Stimulated activated CD8-positive, alpha-beta memory T cell treated with anti-CD3 and anti-CD28 coated beads, Interleukin-7, amount 100 ng/mL, for 48 hours (primary cell): ENCODE measurements at regions not wholly inside any gene's neighbourhood (a gene's known extent, or its start where the extent isn't known, plus 50 kb on each side); places are given as distances from the start of the nearest gene placed in this dataset.

Experiments used
- DNase-seq, 2 donors: peaks; one replicate each; pipeline ENCODE4 v3.0.0-alpha.2; 2020; ENCODE audit warnings: low read depth in 1 of 2; ENCODE audit errors: extremely low read depth in 1 of 2

GRCh38 chr1:14470802-14471201 is 127.7 kb upstream of the KAZN start:
- DNase-seq, result no peak

GRCh38 chr1:14474856-14475255 is 123.6 kb upstream of the KAZN start:
- DNase-seq, result no peak

DNA sequence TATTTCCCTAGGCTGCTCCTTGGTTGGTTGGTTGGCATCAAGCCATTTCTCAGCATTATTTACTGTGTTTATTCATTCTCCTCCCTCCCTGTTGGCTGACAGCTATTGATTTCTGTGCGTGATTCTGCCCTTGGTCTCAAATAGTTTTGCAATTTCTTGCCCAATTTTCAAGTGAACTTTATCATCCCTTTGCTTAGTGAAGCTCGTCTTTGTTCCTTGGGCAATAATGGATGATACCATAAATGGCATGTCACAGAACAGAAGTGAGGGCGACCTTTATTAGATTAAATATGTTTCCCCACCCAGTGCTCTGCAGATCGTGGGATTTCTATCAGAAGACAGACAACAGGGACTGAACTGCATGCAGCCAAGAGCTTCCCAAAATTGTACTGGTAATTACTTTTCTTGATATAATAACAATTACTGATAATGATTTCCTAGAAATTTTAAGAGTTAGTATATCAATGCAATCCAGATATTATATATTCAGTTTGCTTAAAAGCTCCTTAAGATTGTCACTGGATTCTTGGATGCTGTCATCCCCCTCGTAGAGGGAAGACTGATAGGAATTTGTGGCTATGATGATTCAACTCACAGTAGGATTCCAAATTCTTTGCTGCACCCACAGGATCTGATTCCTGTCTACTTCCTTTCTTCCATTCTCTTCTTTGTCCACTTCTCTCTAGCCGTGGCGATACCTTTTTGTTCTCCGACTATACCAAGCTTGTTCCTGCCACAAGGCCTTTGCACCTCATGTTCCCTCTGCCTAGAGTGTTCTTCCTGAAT is 122.1 kb upstream of the KAZN start:
- no peak for DNase-seq

GRCh38 chr1:14478120-14478519 is 120.4 kb upstream of the KAZN start:
- DNase-seq, result no peak

- no peak for DNase-seq
Observed at GRCh38 chr1:14479865-14480264, 118.6 kb upstream of the KAZN start.

DNA sequence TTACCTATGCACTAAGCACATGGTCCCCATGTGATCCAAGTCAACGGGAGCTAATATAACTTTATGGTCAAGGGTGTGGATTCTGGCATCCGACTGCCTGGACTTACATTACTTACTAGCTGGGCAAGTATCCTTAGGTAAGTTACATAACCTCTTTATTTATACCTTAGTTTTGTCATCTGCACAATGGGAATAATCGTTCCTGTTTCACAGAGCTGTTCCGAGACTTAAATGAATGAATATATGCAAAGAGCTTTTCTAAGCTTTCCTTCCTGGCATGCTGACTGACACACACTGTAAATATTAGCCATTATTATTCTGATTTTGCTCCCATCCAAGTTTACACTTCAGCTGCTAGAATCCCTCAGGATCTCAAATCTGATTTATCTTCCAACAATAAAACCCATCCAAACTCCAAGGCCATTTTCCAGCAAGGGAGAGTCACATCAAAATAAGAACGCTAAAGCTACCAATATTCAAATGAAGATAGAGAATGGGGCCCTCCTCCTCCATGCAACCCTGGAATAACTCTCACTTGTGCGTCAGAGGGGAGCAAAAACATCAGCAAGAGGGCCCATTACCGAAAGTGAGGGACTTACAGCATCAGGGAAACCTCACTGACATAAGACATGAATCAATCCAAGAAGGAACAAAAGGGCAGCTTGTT is 115.6 kb upstream of the KAZN start:
- no peak for DNase-seq

GRCh38 chr1:14485285-14485684 is 113.2 kb upstream of the KAZN start:
- DNase-seq, result no peak

DNA sequence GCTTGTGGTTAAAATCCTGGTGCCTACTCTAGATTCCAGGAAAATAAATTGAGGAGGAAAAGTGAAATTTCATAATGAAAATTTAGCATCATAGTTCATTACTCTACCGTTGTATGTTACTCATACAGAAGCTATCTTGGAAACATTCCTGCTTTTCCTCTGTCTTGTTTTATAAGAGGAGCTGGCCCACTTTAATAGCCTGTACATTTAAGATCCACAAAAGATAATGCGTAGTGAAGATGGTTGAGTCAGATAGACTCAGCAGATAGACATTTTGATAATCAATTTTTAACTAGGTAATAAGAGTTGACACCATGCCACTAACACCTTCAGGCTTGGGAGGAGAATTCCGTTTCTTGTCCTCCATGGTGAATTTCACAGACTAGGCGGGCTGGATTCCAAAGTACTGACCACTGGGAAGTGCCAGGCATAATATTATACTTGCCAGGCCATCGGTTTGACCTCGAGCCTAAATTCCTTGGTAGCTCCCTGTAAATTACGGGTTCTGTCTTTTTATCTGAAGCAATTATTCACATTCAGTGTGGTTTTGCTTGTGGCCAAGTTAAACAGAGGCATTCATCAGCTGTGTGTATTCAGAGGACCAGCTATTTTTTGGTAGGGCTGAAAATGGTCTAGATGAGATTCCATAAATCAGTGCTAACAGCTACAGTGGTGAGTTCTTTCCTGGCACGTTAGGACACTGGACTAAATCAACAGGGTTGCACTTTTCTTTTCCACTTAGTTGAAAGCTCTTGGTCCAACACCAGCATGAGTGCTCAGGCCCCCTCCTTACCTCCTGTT is 111.9 kb upstream of the KAZN start:
- DNase-seq, result no peak

DNA sequence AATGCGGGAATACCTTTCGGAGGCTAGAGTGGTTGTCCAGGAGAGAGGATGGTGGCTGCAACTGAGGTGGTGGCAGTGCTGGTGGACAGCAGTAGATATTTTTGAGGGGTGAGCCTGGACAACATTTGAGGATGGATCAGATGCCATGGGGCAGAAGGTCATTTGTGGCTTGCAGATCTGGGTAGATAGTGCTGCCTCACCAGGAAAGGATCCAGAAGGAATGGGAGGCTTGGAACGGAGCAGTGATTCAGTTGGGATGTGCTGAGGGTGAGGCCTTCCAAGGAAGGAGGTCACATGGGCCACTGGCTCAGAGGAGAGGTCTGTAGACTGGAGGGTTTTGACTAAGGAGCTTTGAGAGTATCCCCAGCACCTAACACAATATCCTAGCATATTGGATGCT is 110.8 kb upstream of the KAZN start:
- DNase-seq, result no peak

DNA sequence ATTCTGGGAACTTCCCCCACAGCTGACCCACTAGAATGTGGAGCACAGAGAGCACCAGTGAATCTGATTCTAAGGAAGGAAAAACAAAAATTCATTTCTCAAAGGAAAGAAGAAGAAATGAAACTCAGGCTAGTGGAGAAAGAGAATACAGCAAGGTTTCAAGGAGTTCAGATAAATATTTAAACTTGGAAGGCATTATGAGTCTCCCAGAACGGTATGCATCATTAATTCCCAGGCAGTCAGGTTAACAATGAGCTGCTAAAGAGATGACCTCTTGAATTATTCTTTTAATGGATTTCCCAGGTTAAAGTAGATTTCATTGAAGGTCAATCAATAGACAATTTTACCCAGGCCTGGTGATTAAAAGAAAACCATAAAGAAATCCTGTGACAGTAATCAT is 103.6 kb upstream of the KAZN start:
- DNase-seq, result no peak

- DNase-seq, result no peak
Observed at GRCh38 chr1:14495381-14495780, 103.1 kb upstream of the KAZN start.

DNA sequence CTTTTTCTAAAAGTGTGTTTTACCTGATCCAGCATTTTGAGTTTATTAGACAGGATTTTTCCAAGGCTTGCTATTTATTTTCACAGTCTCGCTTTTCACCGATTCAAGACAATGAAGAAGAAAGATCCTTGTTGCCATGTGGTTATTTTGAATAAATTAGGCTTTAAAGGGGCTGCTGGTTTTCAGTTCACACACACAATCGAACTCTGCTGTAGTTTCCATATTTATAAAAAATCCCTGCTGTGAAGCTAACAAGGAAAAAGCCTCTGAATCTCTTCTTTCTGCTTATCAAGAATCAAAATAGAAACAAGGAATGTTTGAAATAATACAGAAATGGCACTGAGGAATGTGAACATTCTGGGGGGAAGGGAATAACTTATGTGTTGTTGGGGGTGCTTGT is 102.5 kb upstream of the KAZN start:
- no peak for DNase-seq

- DNase-seq, result no peak
Observed at GRCh38 chr1:14498839-14499238, 99.6 kb upstream of the KAZN start.

GRCh38 chr1:14499312-14500040 is 99.0 kb upstream of the KAZN start:
- DNase-seq, result no peak

DNA sequence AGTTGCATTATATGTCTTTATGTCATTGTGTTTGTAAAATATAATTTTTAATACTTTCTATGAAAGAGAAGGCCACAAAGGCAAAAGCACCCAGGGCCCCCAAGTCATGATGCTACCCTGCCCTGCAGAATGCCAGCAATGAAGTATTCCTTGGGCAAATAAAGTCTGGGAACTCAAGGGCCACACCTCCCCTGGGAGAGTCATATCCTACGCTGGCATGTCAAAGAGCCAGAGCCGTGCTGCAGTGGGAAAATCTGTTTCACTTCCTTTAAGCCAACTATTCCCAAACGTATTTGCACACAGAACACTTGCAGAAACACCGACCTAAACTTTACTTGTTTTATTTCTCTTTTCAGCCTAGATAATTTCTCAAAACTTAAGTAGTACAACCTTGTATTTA is 98.4 kb upstream of the KAZN start:
- no peak for DNase-seq

DNA sequence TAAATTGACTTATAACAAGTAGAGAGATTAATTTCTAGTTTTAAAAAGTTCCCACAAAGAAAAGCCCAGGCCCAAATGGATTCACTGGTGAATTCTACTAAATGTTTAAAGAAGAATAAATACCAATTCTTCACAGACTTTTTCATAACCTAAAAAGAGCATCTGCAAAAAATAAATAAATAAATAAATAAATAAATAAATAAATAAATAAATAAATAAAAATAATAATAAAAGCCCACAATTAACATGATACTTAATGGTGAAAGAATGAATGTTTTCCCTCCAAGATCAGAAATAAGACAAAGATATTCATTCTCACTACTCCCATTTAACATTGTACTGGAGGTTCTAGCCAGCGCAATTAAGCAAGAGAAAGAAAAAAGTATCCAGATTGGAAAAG is 97.6 kb upstream of the KAZN start:
- DNase-seq, result no peak

GRCh38 chr1:14504517-14504916 is 94.0 kb upstream of the KAZN start:
- DNase-seq, result no peak

DNA sequence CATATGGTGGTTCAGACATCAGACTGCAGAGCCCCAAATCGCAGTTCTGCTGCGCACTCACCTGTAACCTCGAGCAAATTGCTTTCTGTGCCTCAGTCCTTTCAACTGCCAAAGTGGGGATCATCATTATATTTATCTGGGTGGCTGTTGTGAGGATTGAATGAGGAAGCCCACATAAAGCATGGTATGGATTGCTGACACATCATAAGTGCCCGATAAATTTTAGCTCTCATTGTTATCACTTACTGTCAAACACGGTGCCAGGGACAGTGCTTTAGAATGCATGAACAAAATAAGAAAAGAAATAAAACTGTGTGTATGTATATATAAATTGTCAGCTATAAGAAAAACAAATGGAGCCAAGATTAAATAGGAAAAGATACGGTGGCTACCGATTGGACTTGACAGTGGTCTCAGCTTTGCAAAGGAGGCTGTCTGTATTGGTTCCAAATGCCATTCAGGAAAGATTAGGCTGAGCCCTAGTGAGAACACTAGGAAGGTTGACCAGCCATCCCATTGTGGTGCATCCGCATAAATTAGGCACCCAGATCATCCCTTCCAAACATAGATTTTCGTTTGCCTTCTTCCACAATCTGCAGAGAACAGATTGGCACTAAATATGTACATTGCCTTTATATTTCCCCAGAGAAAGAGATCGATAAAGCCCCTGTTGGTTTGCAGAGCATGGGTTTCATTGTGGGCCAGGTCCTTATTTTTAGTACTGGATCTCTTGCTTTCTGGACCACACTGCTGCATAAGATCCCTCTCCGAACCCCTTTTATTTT is 91.8 kb upstream of the KAZN start:
- no peak for DNase-seq

DNA sequence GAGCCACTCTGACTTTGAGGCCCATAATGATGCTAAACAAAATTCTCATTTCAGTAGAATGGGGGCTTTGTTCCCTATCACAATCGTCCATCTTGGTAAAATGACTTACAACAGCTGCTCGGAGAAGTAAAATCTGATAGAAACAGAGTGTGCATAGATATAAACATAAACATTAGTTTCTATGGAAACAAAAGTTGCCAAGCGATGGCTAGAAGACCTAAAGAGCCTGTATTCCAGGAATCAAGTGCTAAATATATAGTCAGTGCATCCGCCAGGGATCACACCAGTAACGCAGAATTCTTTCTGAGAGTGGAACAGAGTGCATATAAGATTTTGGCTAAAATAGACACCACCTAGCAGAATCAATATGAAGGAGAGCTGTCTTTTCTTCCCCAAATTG is 91.2 kb upstream of the KAZN start:
- no peak for DNase-seq

- no peak for DNase-seq
Observed at GRCh38 chr1:14508613-14509012, 89.9 kb upstream of the KAZN start.
